HG02885 (cell line): ENCODE measurements at regions not wholly inside any gene's neighbourhood (a gene's known extent, or its start where the extent isn't known, plus 50 kb on each side); places are given as distances from the start of the nearest gene placed in this dataset.
"Not testable (repeated sequence)": the region's sequence is repeated elsewhere in the genome, so short reads cannot be mapped to it uniquely, and the experiment has no call there.

Experiments used
- ATAC-seq: cut with Tn5 transposase; IDR thresholded peaks from one replicate; pipeline ENCODE4 v1.9.1; 2021; ENCODE audit warnings: mild to moderate bottlenecking; ENCODE audit not compliant: unreplicated experiment, poor library complexity

DNA sequence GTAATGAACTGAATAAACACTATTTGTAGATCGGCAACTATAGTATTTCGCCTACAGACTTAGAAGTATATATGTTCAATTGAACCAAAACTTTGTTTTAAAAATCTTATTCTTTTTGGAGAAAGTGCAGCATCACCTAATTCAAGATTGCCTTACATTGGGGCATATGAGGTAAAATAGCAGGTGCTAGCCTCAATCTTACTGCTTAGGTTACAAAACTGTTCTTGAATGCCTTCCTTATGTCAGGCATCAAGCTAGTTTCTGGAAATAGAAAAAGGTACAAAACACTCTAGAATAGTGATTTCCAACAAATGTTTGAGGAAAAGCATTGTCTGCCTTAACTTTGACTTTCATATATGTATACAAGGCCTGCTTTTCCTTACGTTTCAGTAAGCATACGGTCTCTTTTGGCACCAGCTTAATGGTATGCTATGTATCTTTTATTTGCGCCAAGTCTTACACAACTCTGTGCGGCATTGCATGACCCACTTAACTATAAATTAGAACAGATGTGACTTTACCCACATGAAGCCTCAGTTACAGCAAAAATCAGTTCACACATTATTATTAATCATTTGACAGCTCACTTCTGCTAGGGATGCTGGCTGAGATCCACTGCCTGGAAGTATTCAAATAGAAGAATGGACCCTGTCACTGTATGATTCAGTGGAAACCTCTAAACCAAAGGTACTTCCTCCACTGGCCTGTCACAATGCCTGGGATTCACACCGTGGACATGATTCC is 174.1 kb downstream of the PRELID2 start:
- ATAC-seq, result no peak

GRCh38 chr5:145658435-145658834 is 176.7 kb downstream of the PRELID2 start:
- ATAC-seq, result no peak

DNA sequence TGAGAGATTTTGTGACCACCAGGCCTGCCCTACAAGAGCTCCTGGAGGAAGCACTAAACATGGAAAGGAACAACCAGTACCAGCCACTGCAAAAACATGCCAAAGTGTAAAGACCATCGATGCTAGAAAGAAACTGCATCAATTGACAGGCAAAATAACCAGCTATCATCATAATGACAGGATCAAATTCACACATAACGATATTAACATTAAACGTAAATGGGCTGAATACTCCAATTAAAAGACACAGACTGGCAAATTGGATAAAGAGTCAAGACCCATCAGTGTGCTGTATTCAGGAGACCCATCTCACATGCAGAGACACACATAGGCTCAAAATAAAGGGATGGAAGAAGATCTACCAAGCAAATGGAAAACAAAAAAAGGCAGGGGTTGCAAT is 182.4 kb downstream of the PRELID2 start:
- ATAC-seq, result not testable (repeated sequence)

DNA sequence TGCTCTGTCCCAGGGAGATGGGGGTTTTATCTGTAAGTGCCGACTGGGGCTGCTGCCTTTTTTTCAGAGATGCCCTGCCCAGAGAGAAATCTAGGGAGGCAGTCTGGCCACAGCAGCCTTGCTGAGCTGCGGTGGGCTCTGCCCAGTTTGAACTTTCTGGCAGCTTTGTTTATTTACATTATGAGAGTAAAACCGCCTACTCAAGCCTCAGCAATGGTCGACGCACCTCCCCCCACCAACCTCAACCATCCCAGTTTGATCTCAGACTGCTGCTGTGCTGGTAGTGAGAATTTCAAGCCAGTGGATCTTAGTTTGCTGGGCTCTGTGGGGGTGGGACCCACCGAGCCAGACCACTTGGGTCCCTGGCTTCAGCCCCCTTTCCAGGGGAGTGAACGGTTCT is 188.0 kb downstream of the PRELID2 start:
- not testable (repeated sequence) for ATAC-seq

GRCh38 chr5:145643214-145643613 is 191.9 kb downstream of the PRELID2 start:
- ATAC-seq, result not testable (repeated sequence)

DNA sequence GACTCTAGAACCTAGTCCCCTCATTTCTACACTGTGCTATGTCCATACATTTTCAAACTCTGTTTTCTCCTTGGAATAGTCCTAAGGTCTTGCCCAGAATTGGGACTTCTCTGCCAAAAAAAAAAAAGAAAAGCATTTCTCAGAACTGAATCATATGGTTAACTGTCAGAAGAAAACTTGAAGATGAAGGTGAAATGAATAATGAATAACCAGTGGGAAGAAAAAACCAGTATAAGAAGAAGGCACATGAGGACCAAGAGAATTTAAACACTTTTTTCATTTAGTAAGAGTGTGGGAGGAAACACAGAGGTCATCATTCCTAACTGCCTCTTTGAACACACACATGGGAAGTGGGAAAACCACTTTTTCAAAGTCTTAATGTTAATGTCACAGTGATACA is 197.7 kb downstream of the PRELID2 start:
- no peak for ATAC-seq

GRCh38 chr5:145636371-145636770 is 198.8 kb downstream of the PRELID2 start:
- no peak for ATAC-seq

DNA sequence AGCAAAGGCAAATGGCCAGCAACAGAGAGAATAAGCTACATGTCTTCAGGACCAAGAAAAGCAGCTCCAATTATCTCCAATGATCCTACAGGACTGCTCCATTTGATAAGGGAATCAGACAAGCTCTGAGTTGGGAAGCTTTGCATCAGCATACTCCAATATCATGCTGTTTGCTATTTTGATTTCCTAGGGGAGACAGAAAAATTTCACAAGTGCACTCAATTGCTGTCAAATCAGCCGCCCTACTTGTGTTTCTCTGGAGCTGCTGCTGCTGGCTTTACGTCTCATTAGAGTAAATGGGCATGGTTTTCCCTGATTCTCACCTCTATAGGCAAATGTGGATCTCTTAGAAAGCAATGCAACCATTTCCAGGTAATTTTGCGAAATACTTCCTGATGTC is 201.7 kb downstream of the PRELID2 start:
- ATAC-seq, result no peak

- ATAC-seq, result no peak
Observed at GRCh38 chr5:145632701-145633100, 202.4 kb downstream of the PRELID2 start.

GRCh38 chr5:145629047-145629446 is 206.1 kb downstream of the PRELID2 start:
- no peak for ATAC-seq

- no peak for ATAC-seq
Observed at GRCh38 chr5:145628525-145628924, 206.6 kb downstream of the PRELID2 start.

- no peak for ATAC-seq
Observed at GRCh38 chr5:145619806-145620310, 215.3 kb downstream of the PRELID2 start.

DNA sequence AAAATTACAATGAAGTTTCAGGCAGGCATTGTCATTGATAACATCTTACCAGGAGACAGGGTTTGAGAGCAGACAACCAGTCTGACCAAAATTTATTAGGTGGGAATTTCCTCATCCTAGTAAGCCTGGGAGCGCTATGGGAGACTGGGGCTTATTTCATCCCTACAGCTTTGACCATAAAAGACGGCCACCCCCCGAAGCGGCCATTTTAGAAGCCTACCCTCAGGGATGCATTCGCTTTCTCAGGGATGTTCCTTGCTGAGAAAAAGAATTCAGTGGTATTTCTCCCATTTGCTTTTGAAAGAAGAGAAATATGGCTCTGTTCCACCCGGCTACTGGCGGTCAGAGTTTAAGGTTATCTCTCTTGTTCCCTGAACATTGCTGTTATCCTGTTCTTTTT is 218.4 kb downstream of the PRELID2 start:
- ATAC-seq, result not testable (repeated sequence)

DNA sequence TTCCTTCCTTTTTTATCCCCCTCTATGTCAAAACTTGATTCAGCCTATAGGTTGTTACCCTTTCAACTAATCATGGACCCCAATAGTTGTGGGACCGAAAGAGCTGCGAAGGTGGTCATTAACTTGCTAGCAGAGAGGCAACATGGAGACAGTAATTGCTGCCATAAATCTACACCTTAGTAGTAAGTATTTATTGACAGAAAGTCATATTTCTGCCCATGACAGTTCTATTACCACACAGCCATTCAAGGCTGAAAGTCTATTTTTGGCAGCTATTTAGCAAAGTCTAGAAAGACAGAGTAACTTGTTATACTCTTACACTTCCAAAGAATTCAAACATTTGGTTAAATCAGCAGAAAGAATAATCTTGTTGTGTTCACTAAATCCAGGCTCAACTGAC is 236.2 kb downstream of the PRELID2 start:
- no peak for ATAC-seq

DNA sequence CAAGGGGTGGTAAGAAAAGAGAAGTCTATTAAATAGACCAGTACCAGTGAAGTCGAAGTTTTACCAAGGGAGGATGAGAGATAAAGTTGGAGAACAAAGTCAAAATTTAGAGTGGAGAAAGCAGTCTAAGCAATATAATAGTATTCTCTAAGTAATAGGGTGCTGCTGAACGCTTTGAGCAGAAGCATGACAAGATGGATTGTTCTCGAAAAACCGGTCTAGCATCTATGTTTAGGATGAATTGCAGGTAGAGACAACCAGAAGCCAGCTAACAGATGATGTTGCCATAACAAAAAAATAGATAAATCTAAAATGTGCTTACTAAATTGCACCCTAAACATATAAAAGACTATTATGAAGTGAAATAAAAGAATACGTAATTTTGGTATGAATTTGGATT is 237.0 kb downstream of the PRELID2 start:
- ATAC-seq, result no peak

GRCh38 chr5:145591578-145591977 is 243.6 kb downstream of the PRELID2 start:
- no peak for ATAC-seq

DNA sequence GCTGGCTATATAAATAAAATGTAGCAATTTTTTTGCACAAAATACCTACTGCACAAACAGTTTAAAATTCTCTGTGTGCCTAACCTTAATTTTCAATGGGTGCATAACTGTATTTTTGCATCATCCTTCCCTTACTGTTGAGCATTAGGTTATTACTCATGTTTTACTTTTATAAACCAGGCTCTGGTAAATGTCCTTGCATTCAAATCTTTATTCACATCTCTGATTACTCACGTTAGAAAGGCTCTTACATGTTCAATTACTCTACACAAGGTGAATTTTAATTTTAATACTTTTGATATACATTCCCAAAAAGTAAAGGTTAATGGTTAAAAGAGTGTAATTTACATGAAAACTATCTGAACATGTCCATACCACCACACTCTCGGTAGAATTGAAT is 246.1 kb downstream of the PRELID2 start:
- ATAC-seq, result no peak

GRCh38 chr5:145588558-145588957 is 246.6 kb downstream of the PRELID2 start:
- ATAC-seq, result no peak

DNA sequence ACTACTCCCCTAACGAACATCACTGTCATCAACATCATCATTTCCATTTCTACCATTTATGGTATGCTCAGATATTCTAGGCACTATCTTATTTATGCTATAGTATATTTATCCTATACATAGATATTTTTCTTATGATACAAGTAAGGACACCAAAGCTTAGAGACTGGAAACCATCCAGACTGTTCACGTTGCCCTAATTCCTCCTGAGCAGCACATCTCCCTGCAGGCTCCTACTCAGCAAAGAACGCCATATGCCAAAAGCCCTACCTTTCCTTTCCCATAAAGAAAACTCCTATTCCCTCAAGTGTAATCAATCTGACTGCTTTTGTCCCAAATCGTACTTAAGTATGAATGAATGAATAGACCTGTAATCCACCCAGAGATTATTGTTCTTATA is 247.0 kb downstream of the PRELID2 start:
- ATAC-seq, result no peak

DNA sequence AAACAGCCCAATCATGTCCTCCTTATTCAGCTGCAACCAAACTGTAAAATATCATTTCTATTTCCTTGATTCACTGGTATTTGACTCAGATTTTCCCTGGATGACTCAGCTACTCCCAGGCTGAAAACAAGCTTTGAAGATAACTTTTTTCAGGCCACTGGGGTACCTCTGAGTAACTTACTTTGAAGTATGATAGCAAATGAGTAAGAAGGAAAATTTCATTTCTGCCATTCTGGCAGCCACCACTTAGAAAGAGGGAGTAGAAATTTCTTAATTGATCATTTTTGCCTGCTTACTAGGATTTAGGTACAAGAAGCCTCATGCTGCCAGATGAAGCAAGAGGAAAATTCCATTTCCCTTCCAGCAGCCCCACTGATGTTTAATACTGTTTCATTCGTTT is 247.4 kb downstream of the PRELID2 start:
- no peak for ATAC-seq

GRCh38 chr5:145587308-145587672 is 247.9 kb downstream of the PRELID2 start:
- no peak for ATAC-seq

DNA sequence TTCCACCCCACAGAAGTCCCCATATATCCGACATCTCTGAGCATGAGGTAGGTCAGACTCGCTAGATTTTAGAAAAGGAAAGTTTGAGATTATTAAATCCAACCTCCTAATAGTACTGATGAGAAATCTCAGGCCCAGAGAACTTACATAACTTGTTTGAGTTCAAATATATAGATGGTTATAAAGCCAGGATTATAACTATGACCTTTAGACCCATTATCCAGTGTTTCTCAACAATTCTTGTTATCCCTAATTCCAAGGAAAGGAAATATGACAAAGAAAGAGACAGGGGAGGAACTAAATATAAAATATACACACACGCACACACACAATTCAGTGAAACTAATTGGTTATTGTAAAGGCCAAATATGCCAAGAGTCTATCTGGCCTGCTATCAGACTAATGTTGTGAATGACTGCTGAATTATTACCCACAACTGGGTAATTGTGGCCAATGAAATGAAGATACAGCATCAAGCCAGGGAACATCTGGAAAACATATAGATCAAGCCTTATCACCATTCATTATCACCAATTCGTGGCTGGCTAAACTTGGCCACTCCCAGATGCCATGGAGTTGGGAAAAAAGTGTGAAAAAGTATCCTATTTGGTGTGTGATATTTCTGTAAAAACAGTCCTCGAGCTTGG is 248.4 kb downstream of the PRELID2 start:
- ATAC-seq, result no peak
